BJ (cell line): ENCODE measurements at regions not wholly inside any gene's neighbourhood (a gene's known extent, or its start where the extent isn't known, plus 50 kb on each side); places are given as distances from the start of the nearest gene placed in this dataset.

Experiments
- CTCF ChIA-PET: fragments of 350-600 bp; formaldehyde crosslinking; extraction: SDS; loops from one replicate; lab custom pipeline; 2021; ENCODE audit warnings: antibody characterized with exemption, inconsistent platforms; lab: Yijun Ruan, JAX
- POLR2A ChIA-PET: fragments of 300-600 bp; sonication (Branson Sonifier 250); formaldehyde crosslinking; extraction: SDS; loops from one replicate; lab custom pipeline; 2021; ENCODE audit warnings: antibody characterized with exemption; lab: Charles Lee
- DNase-seq: peaks from one replicate; pipeline ENCODE4 v3.0.0-alpha.2; 2011; ENCODE audit warnings: low read depth
- H3K27me3 ChIP-seq: 2 replicates; pipeline ENCODE4 v1.6.0; 2011; ENCODE audit warnings: low read length; ENCODE audit not compliant: control insufficient read depth, insufficient read depth
- H3K36me3 ChIP-seq: 2 replicates; pipeline ENCODE4 v1.5.1; 2011; ENCODE audit warnings: low read length; ENCODE audit not compliant: control insufficient read depth, insufficient read depth
- H3K4me3 ChIP-seq: 2 replicates; pipeline ENCODE4 v1.5.1; 2011; ENCODE audit warnings: low read depth, mild to moderate bottlenecking, control low read depth, low read length
- CTCF ChIP-seq: IDR thresholded peaks from 2 replicates; pipeline ENCODE4 v1.5.1; 2011; ENCODE audit warnings: low read depth, mild to moderate bottlenecking, control low read depth, inconsistent platforms, low read length, moderate library complexity; ENCODE audit not compliant: insufficient read depth

GRCh38 chr11:27596388-27596787 is 89.8 kb upstream of the LIN7C start:
- Histone ChIP-seq H3K4me3 (no peak overlapping the region), H3K27me3 (no peaks in the 10 kb centered on the region), H3K36me3 (no peaks in the 10 kb centered on the region)
- ChIA-PET POLR2A (no interaction called here), CTCF (no interaction called here)
- DNase-seq = no peak
- no peak for TF ChIP-seq CTCF

GRCh38 chr11:27592098-27592780 is 85.7 kb upstream of the LIN7C start:
- Histone ChIP-seq H3K4me3 (no peak overlapping the region), H3K27me3 (no peaks in the 10 kb centered on the region), H3K36me3 (no peaks in the 10 kb centered on the region)
- DNase-seq = no peak
- ChIA-PET CTCF (no interaction called here), POLR2A (no interaction called here)
- no peak for TF ChIP-seq CTCF

- H3K27me3 ChIP-seq = no peaks in the 10 kb centered on the region
- ChIA-PET POLR2A (no interaction called here), CTCF (no interaction called here)
- peak; percentile 32 for DNase-seq
- TF ChIP-seq CTCF = no peak
- H3K36me3 ChIP-seq = no peaks in the 10 kb centered on the region
- no peak overlapping the region for H3K4me3 ChIP-seq
These were observed 76.1 kb upstream of the LIN7C start for GRCh38 chr11:27582621-27583020.

- Histone ChIP-seq H3K36me3 (no peaks in the 10 kb centered on the region), H3K27me3 (no peaks in the 10 kb centered on the region), H3K4me3 (no peak overlapping the region)
- POLR2A ChIA-PET = no interaction called here
- DNase-seq = no peak
- TF ChIP-seq CTCF = no peak
- CTCF ChIA-PET = no interaction called here
These were observed 67.8 kb upstream of the LIN7C start for GRCh38 chr11:27574342-27574741.

- Histone ChIP-seq H3K4me3 (no peak overlapping the region), H3K36me3 (no peaks in the 10 kb centered on the region), H3K27me3 (no peaks in the 10 kb centered on the region)
- ChIA-PET POLR2A (no interaction called here), CTCF (no interaction called here)
- DNase-seq = no peak
- TF ChIP-seq CTCF = no peak
These were observed 66.5 kb upstream of the LIN7C start for GRCh38 chr11:27573024-27573423.
